BLaER1 (cell line): ENCODE measurements at regions not wholly inside any gene's neighbourhood (a gene's known extent, or its start where the extent isn't known, plus 50 kb on each side); places are given as distances from the start of the nearest gene placed in this dataset.

ENCODE experiments used
- H3K27ac ChIP-seq: shearing (Covaris generic); formaldehyde crosslinking; 2 replicates; pipeline ENCODE4 v1.8.1; 2022
- H3K27me3 ChIP-seq: shearing (Covaris generic); formaldehyde crosslinking; 2 replicates; pipeline ENCODE4 v1.8.1; 2022
- H3K36me3 ChIP-seq: shearing (Covaris generic); formaldehyde crosslinking; 2 replicates; pipeline ENCODE4 v1.8.1; 2022
- H3K4me1 ChIP-seq: shearing (Covaris generic); formaldehyde crosslinking; 2 replicates; pipeline ENCODE4 v1.8.1; 2022
- H3K4me2 ChIP-seq: shearing (Covaris generic); formaldehyde crosslinking; 2 replicates; pipeline ENCODE4 v1.8.1; 2022
- H3K4me3 ChIP-seq: shearing (Covaris generic); formaldehyde crosslinking; 2 replicates; pipeline ENCODE4 v1.8.1; 2022
- H3K9ac ChIP-seq: shearing (Covaris generic); formaldehyde crosslinking; 2 replicates; pipeline ENCODE4 v1.8.1; 2022
- H3K9me3 ChIP-seq: shearing (Covaris generic); formaldehyde crosslinking; 2 replicates; pipeline ENCODE4 v1.8.1; 2022
- H4K20me1 ChIP-seq: shearing (Covaris generic); formaldehyde crosslinking; 2 replicates; pipeline ENCODE4 v1.8.1; 2022
- Cebpa-rat ChIP-seq: shearing (Covaris generic); IDR thresholded peaks from 2 replicates; pipeline ENCODE4 v1.8.1; 2022

DNA sequence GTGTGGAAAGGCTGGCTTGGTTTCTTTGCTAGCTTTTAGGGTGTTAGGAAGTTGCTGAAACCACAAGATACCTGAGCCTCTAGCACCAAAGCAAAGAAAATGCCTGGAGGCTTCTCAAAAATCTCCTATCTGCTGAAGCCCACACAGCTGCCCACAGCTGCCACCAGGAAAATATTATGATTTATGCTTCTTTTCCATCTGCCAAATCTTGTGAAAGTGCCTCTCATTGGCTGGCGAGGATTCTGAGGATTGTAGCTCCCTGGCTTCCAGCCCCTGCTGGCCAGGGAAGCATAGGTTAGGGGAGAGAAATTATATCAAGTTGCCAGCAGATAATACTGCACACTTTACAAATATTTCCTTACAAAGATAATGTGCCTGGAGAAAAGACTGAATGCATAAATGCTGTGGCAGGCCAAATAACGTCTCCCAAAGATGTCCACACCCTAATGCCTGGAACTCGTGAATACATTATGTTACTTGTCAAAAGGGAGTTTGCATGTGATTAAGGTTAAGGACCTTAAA is 98.4 kb downstream of the MRPL14 start:
- no peak overlapping the region for H3K9ac ChIP-seq
- H3K4me1 ChIP-seq = peaks cover 12% of the 10 kb centered on the region
- no peaks in the 10 kb centered on the region for H3K27me3 ChIP-seq
- no peaks in the 10 kb centered on the region for H3K36me3 ChIP-seq
- H3K27ac ChIP-seq = no peak overlapping the region
- H3K9me3 ChIP-seq = no peaks in the 10 kb centered on the region
- no peak overlapping the region for H3K4me3 ChIP-seq
- H4K20me1 ChIP-seq = no peaks in the 10 kb centered on the region
- TF ChIP-seq Cebpa-rat = no peak
- H3K4me2 ChIP-seq = no peak overlapping the region

- no peak overlapping the region for H3K27ac ChIP-seq
- H3K27me3 ChIP-seq = no peaks in the 10 kb centered on the region; the same call in 1 of the 2 replicates
- no peak for TF ChIP-seq Cebpa-rat
- H3K9me3 ChIP-seq = no peaks in the 10 kb centered on the region
- peaks cover 10% of the 10 kb centered on the region; the same call in 1 of the 2 replicates for H3K4me1 ChIP-seq
- H3K4me3 ChIP-seq = no peak overlapping the region
- H4K20me1 ChIP-seq = no peaks in the 10 kb centered on the region
- no peak overlapping the region for H3K9ac ChIP-seq
- H3K4me2 ChIP-seq = peak overlapping the region; percentile 15; the same call in 1 of the 2 replicates
- H3K36me3 ChIP-seq = no peaks in the 10 kb centered on the region
These were observed 102.0 kb downstream of the MRPL14 start for GRCh38 chr6:44025226-44025625.

GRCh38 chr6:44024574-44025219 is 102.6 kb downstream of the MRPL14 start:
- H3K4me2 ChIP-seq = peak overlapping the region; percentile 15
- no peaks in the 10 kb centered on the region for H4K20me1 ChIP-seq
- H3K9ac ChIP-seq = no peak overlapping the region
- peaks cover 10% of the 10 kb centered on the region; the same call in 1 of the 2 replicates for H3K4me1 ChIP-seq
- H3K27ac ChIP-seq = no peak overlapping the region
- H3K9me3 ChIP-seq = no peaks in the 10 kb centered on the region
- no peak overlapping the region for H3K4me3 ChIP-seq
- H3K27me3 ChIP-seq = no peaks in the 10 kb centered on the region; the same call in 1 of the 2 replicates
- no peak for TF ChIP-seq Cebpa-rat
- no peaks in the 10 kb centered on the region for H3K36me3 ChIP-seq

GRCh38 chr6:44023586-44024454 is 103.4 kb downstream of the MRPL14 start:
- no peak overlapping the region for H3K4me2 ChIP-seq

GRCh38 chr6:44022671-44023352 is 104.4 kb downstream of the MRPL14 start:
- Histone ChIP-seq H3K4me1 (peaks cover 10% of the 10 kb centered on the region; the same call in 1 of the 2 replicates), H3K27ac (no peak overlapping the region), H3K27me3 (no peaks in the 10 kb centered on the region; the same call in 1 of the 2 replicates), H3K4me3 (no peak overlapping the region), H4K20me1 (no peaks in the 10 kb centered on the region), H3K9ac (no peak overlapping the region), H3K9me3 (no peaks in the 10 kb centered on the region), H3K36me3 (no peaks in the 10 kb centered on the region), H3K4me2 (no peak overlapping the region)
- no peak for TF ChIP-seq Cebpa-rat

More at GRCh38 chr6:44023586-44024454, 103.4 kb downstream of the MRPL14 start:
- Histone ChIP-seq H3K9me3 (no peaks in the 10 kb centered on the region), H3K27ac (no peak overlapping the region), H3K36me3 (no peaks in the 10 kb centered on the region), H3K4me1 (peaks cover 10% of the 10 kb centered on the region; the same call in 1 of the 2 replicates), H4K20me1 (no peaks in the 10 kb centered on the region), H3K4me3 (no peak overlapping the region), H3K9ac (no peak overlapping the region), H3K27me3 (no peaks in the 10 kb centered on the region; the same call in 1 of the 2 replicates)
- TF ChIP-seq Cebpa-rat = no peak

DNA sequence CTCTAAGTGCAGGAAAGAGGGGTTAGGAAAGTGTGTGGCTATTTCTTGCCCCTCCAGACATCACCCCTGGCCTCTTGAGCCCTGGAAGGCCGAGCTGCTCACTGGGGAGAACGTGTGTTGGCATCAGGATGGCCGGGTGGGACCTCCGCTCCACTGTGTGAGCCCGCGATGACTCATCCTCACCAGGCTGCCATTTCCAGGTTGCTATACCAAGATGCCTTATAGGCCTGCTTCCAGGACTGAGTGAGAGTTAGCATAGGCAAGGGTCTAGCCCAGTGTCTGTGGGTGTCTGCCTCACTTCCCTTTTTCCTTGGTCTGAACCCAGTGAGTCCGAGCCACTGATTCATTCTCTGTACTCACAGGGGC is 105.0 kb downstream of the MRPL14 start:
- Histone ChIP-seq H3K4me2 (no peak overlapping the region), H3K4me3 (no peak overlapping the region), H3K36me3 (no peaks in the 10 kb centered on the region), H4K20me1 (no peaks in the 10 kb centered on the region), H3K27me3 (no peaks in the 10 kb centered on the region; the same call in 1 of the 2 replicates), H3K27ac (no peak overlapping the region), H3K4me1 (peaks cover 10% of the 10 kb centered on the region; the same call in 1 of the 2 replicates), H3K9me3 (no peaks in the 10 kb centered on the region), H3K9ac (no peak overlapping the region)
- no peak for TF ChIP-seq Cebpa-rat

DNA sequence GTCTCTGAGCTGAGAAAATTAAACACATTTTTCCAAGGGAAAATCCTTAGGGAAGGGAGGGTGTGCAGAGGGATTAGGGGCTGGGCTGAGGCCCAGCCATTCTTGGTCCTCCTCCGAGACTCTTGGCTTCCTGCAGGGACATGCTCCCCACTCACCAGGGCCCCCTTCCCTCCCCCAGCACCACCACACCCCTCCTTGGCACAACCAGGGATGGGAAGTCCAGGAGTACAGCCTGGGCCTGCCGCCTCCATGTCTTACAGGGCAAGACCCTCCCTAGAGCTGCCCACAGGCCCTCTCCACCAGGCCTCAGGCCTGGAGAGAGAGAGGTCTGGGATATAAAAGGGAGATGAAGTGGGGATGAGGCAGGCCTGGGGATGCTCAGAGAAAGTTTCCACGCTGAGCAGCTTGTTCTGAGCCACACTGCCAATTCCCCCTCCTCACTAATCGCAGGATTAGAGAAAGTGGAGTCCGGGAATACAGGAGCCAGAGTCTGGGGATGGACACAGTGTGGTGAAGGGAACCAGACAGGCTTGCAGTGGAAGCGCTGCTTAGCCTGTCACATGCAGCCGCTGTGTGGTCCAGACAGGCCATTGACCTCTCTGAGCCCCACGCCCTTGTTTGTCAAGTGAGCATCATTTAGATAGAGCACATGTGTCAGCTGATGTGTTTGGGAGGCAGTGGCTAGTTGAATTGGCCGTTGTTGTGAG is 105.5 kb downstream of the MRPL14 start:
- Histone ChIP-seq H4K20me1 (no peaks in the 10 kb centered on the region), H3K9ac (no peak overlapping the region), H3K27ac (no peak overlapping the region), H3K4me2 (no peak overlapping the region), H3K4me1 (peaks cover 10% of the 10 kb centered on the region; the same call in 1 of the 2 replicates), H3K27me3 (no peaks in the 10 kb centered on the region; the same call in 1 of the 2 replicates), H3K36me3 (no peaks in the 10 kb centered on the region), H3K4me3 (no peak overlapping the region), H3K9me3 (no peaks in the 10 kb centered on the region)
- no peak for TF ChIP-seq Cebpa-rat

DNA sequence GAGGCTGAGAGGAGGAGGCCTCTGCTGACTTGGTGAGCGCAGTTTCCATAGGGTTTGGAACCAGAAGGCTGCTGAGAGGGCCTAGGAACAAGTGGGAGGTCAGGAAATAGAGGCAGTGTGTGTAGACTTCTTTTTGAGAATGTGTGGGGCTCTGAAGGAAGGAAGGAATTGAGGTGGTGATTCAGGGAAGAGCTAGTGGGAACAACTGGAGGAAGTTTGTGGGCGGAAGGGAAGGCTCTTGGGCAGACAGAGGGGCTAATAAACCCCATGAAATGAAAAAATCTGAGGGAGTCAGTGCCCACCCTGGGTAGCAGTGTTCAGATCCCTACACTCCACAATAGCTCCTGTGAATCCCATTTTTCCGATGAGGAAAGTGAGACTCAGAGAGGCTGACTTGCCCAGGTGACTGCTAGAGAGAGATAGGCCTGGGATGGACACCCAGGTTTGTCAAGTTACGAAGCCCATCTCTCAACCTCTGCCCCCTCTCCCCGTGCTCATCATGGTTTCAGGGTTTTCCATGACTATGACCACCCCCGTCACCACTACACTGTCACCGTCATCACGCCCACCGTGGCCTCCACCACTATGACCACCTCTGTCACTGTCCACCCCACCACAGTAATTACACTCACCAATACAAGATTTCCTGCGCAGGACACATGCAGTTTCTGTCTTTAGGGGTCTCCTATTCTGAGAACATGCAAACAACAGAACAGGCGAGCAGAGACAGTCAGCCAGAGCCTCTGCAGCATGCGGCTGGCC is 106.4 kb downstream of the MRPL14 start:
- Histone ChIP-seq H3K27me3 (no peaks in the 10 kb centered on the region; the same call in 1 of the 2 replicates), H3K36me3 (no peaks in the 10 kb centered on the region), H3K9ac (no peak overlapping the region), H3K4me2 (no peak overlapping the region), H4K20me1 (no peaks in the 10 kb centered on the region), H3K27ac (no peak overlapping the region), H3K9me3 (no peaks in the 10 kb centered on the region), H3K4me1 (peaks cover 10% of the 10 kb centered on the region; the same call in 1 of the 2 replicates), H3K4me3 (no peak overlapping the region)
- TF ChIP-seq Cebpa-rat = no peak
